ENCODE measurements at regions not wholly inside any gene's neighbourhood (a gene's known extent, or its start where the extent isn't known, plus 50 kb on each side); places are given as distances from the start of the nearest gene placed in this dataset.

GRCh38 chr4:181078196-181078595 is 1165.0 kb upstream of the TENM3 start:
- no peak for DNase-seq (ENCODE audit: extremely low read depth, low read depth)
- H3K4me3 ChIP-seq (replicated peaks; ENCODE audit: low read depth, low read length): no peak overlapping the region
- TF ChIP-seq CTCF (IDR thresholded peaks at IDR 0.05; ENCODE audit: low read depth, low read length, missing control alignments): no peak

- DNase-seq (ENCODE audit: extremely low read depth, low read depth): no peak
- no peak overlapping the region for H3K4me3 ChIP-seq (replicated peaks; ENCODE audit: low read depth, low read length)
- no peak for TF ChIP-seq CTCF (IDR thresholded peaks at IDR 0.05; ENCODE audit: low read depth, low read length, missing control alignments)
Observed at GRCh38 chr4:181083757-181084361, 1159.3 kb upstream of the TENM3 start.

- no peak overlapping the region for H3K4me3 ChIP-seq (replicated peaks; ENCODE audit: low read depth, low read length)
- no peak for TF ChIP-seq CTCF (IDR thresholded peaks at IDR 0.05; ENCODE audit: low read depth, low read length, missing control alignments)
- no peak for DNase-seq (ENCODE audit: extremely low read depth, low read depth)
Observed at GRCh38 chr4:181085557-181085956, 1157.6 kb upstream of the TENM3 start.

GRCh38 chr4:181105487-181105886 is 1137.7 kb upstream of the TENM3 start:
- H3K4me3 ChIP-seq (replicated peaks; ENCODE audit: low read depth, low read length): no peak overlapping the region
- no peak for DNase-seq (ENCODE audit: extremely low read depth, low read depth)
- no peak for TF ChIP-seq CTCF (IDR thresholded peaks at IDR 0.05; ENCODE audit: low read depth, low read length, missing control alignments)

- TF ChIP-seq CTCF (IDR thresholded peaks at IDR 0.05; ENCODE audit: low read depth, low read length, missing control alignments): no peak
- DNase-seq (ENCODE audit: extremely low read depth, low read depth): no peak
Observed at GRCh38 chr4:181106398-181106797, 1136.8 kb upstream of the TENM3 start.

GRCh38 chr4:181108237-181108636 is 1135.0 kb upstream of the TENM3 start:
- no peak for TF ChIP-seq CTCF (IDR thresholded peaks at IDR 0.05; ENCODE audit: low read depth, low read length, missing control alignments)
- no peak for DNase-seq (ENCODE audit: extremely low read depth, low read depth)
- H3K4me3 ChIP-seq (replicated peaks; ENCODE audit: low read depth, low read length): no peak overlapping the region

More at GRCh38 chr4:181106398-181106797, 1136.8 kb upstream of the TENM3 start:
- H3K4me3 ChIP-seq (replicated peaks; ENCODE audit: low read depth, low read length): no peak overlapping the region

- no peak overlapping the region for H3K4me3 ChIP-seq (replicated peaks; ENCODE audit: low read depth, low read length)
- no peak for TF ChIP-seq CTCF (IDR thresholded peaks at IDR 0.05; ENCODE audit: low read depth, low read length, missing control alignments)
- DNase-seq (ENCODE audit: extremely low read depth, low read depth): no peak
Observed at GRCh38 chr4:181119186-181119585, 1124.0 kb upstream of the TENM3 start.

Data from HFF-Myc (cell line).